ENCODE measurements at regions not wholly inside any gene's neighbourhood (a gene's known extent, or its start where the extent isn't known, plus 50 kb on each side); places are given as distances from the start of the nearest gene placed in this dataset.

GRCh38 chr9:88659126-88659525 is 124.1 kb downstream of the NXNL2 start:
- TF ChIP-seq POLR2A (IDR thresholded peaks at IDR 0.05; ENCODE audit: extremely low read depth, insufficient read length) (no peak), MYC (IDR thresholded peaks at IDR 0.05; ENCODE audit: low read depth, low read length) (no peak), MAX (IDR thresholded peaks at IDR 0.05; ENCODE audit: low read depth, low read length) (no peak)
- TF ChIP-seq, protein P1, sequence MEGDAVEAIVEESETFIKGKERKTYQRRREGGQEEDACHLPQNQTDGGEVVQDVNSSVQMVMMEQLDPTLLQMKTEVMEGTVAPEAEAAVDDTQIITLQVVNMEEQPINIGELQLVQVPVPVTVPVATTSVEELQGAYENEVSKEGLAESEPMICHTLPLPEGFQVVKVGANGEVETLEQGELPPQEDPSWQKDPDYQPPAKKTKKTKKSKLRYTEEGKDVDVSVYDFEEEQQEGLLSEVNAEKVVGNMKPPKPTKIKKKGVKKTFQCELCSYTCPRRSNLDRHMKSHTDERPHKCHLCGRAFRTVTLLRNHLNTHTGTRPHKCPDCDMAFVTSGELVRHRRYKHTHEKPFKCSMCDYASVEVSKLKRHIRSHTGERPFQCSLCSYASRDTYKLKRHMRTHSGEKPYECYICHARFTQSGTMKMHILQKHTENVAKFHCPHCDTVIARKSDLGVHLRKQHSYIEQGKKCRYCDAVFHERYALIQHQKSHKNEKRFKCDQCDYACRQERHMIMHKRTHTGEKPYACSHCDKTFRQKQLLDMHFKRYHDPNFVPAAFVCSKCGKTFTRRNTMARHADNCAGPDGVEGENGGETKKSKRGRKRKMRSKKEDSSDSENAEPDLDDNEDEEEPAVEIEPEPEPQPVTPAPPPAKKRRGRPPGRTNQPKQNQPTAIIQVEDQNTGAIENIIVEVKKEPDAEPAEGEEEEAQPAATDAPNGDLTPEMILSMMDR (IDR thresholded peaks at IDR 0.05; ENCODE audit: low read depth, low read length), result no peak

Measured in NB4 (cell line).